Tibial nerve (tissue), 4 donors: ENCODE measurements at regions not wholly inside any gene's neighbourhood (a gene's known extent, or its start where the extent isn't known, plus 50 kb on each side); places are given as distances from the start of the nearest gene placed in this dataset.

Source experiments
- CTCF ChIP-seq, 5 experiments: fragments of 200-600 bp in 3 of 5; fragments of 450-650 bp in 2 of 5; sonication (generic) in 3 of 5; IDR thresholded peaks; one replicate each; pipeline ENCODE4 v1.5.1; 2016 to 2019; ENCODE audit warnings: antibody characterized with exemption in 5 of 5, mild to moderate bottlenecking in 3 of 5, moderate library complexity in 2 of 5
- EP300 ChIP-seq, 2 donors: sonication (generic); formaldehyde crosslinking; IDR thresholded peaks; one replicate each; pipeline ENCODE4 v1.6.1; 2017; ENCODE audit warnings: antibody characterized with exemption in 2 of 2, mild to moderate bottlenecking in 1 of 2
- POLR2A ChIP-seq, 2 donors: fragments of 450-650 bp; IDR thresholded peaks; one replicate each; pipeline ENCODE4 v1.6.1; 2017; ENCODE audit warnings: antibody characterized with exemption in 2 of 2, mild to moderate bottlenecking in 2 of 2, moderate library complexity in 2 of 2

DNA sequence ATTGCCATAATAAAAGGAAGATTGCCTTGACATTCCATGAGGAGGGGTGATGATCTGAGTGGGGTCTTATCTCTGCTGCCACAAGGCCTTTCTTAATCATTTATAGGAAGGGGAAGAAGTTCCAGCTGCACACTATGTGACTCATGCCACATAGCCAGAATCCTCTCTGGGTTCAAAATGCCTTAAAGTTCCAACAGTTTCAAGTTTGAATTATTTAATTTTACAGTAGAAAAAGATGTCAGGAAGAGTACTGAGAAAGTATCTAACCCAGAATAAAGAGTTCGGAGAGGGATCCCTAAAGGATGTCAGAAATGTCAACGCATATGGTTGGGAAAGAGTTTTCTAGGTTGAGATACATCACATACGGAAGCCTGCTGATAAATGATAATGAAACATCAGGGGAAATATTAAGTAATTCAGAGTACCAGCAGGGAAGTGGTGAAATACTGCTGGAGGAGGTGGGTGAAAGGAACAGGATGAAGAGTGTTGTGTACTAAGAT, 999.9 kb downstream of the TSN start:
- TF ChIP-seq EP300 (IDR thresholded peaks at IDR 0.05) (no peak), CTCF (IDR thresholded peaks at IDR 0.05) (no peak), POLR2A (IDR thresholded peaks at IDR 0.05) (no peak)
